Common myeloid progenitor, CD34-positive (primary cell): ENCODE measurements at regions not wholly inside any gene's neighbourhood (a gene's known extent, or its start where the extent isn't known, plus 50 kb on each side); places are given as distances from the start of the nearest gene placed in this dataset.

Experiments used
- CTCF ChIA-PET: fragments of 350-600 bp; sonication (Branson Sonifier 250); formaldehyde crosslinking; loops from one replicate; lab custom pipeline; 2021; ENCODE audit warnings: antibody characterized with exemption; lab: Charles Lee
- POLR2A ChIA-PET: fragments of 350-600 bp; sonication (Branson Sonifier 250); formaldehyde crosslinking; loops from one replicate; lab custom pipeline; 2021; ENCODE audit warnings: antibody characterized with exemption; lab: Charles Lee
- DNase-seq, 3 donors: peaks; one replicate each; pipeline versions ENCODE4 v3.0.0 to v3.0.0-alpha.2; 2013
- H3K27ac ChIP-seq, 2 experiments: 1 replicate in 1 of 2; 2 replicates in 1 of 2; pipeline ENCODE4 v1.7.0; 2013; ENCODE audit warnings: inconsistent platforms in 2 of 2, low read length in 2 of 2, mild to moderate bottlenecking in 2 of 2, low read depth in 1 of 2, moderate library complexity in 1 of 2; ENCODE audit not compliant: severe bottlenecking in 2 of 2, insufficient read depth in 1 of 2, poor library complexity in 1 of 2
- H3K27me3 ChIP-seq, 5 experiments: replicated peaks in 2 of 5; 1 replicate in 3 of 5; 2 replicates in 2 of 5; pipeline versions ENCODE4 v1.6.1 to v1.7.0; 2013; ENCODE audit warnings: low read length in 4 of 5, mild to moderate bottlenecking in 2 of 5, moderate library complexity in 2 of 5, inconsistent platforms in 1 of 5; ENCODE audit not compliant: insufficient read depth in 5 of 5, control insufficient read depth in 4 of 5
- H3K36me3 ChIP-seq, 4 experiments: 1 replicate in 2 of 4; 2 replicates in 2 of 4; pipeline versions ENCODE4 v1.6.1 to v1.7.0; 2013; ENCODE audit warnings: low read length in 3 of 4, control low read depth in 1 of 4, mild to moderate bottlenecking in 1 of 4; ENCODE audit not compliant: control insufficient read depth in 4 of 4, insufficient read depth in 4 of 4
- H3K4me1 ChIP-seq, 4 experiments: 1 replicate in 3 of 4; 2 replicates in 1 of 4; pipeline versions ENCODE4 v1.6.1 to v1.7.1; 2013; ENCODE audit warnings: low read length in 3 of 4, mild to moderate bottlenecking in 3 of 4, control low read depth in 1 of 4, inconsistent platforms in 1 of 4, moderate library complexity in 1 of 4; ENCODE audit not compliant: control insufficient read depth in 4 of 4, insufficient read depth in 4 of 4; ENCODE audit errors: control extremely low read depth in 1 of 4
- H3K4me3 ChIP-seq, 7 experiments: 1 replicate in 4 of 7; 2 replicates in 3 of 7; pipeline versions ENCODE4 v1.5.1 to v1.7.0; 2013; ENCODE audit warnings: mild to moderate bottlenecking in 7 of 7, low read length in 6 of 7, moderate library complexity in 6 of 7, inconsistent platforms in 2 of 7, low read depth in 2 of 7, control low read depth in 1 of 7; ENCODE audit not compliant: insufficient read depth in 4 of 7, control insufficient read depth in 1 of 7; ENCODE audit errors: extremely low read depth in 1 of 7
- H3K9me3 ChIP-seq, 5 experiments: 1 replicate in 4 of 5; 2 replicates in 1 of 5; pipeline versions ENCODE4 v1.6.1 to v1.7.1; 2013; ENCODE audit warnings: low read length in 4 of 5, mild to moderate bottlenecking in 2 of 5, inconsistent platforms in 1 of 5, low read depth in 1 of 5, moderate library complexity in 1 of 5; ENCODE audit not compliant: control insufficient read depth in 4 of 5, insufficient read depth in 2 of 5; ENCODE audit errors: control extremely low read depth in 1 of 5
- WGBS: methylation state at CpG from one replicate; pipeline ENCODE4 v1.1.5; 2013; ENCODE audit not compliant: insufficient coverage; 5-methylcytosine and 5-hydroxymethylcytosine counted together

GRCh38 chr2:81136296-81136695 lies 831.7 kb upstream of the LRRTM1 start:
- H3K4me3 ChIP-seq, result no peak overlapping the region
- no peaks in the 10 kb centered on the region for H3K9me3 ChIP-seq
- ChIA-PET CTCF (no interaction called here), POLR2A (no interaction called here)
- H3K27me3 ChIP-seq, result no peaks in the 10 kb centered on the region
- no peak for DNase-seq
- H3K27ac ChIP-seq, result no peak overlapping the region
- H3K36me3 ChIP-seq, result no peaks in the 10 kb centered on the region
- H3K4me1 ChIP-seq, result no peaks in the 10 kb centered on the region

GRCh38 chr2:81097361-81097760 lies 792.8 kb upstream of the LRRTM1 start:
- H3K9me3 ChIP-seq, result no peaks in the 10 kb centered on the region
- no peaks in the 10 kb centered on the region for H3K36me3 ChIP-seq
- DNase-seq, result no peak
- POLR2A ChIA-PET, result no interaction called here
- H3K4me3 ChIP-seq, result no peak overlapping the region
- CTCF ChIA-PET, result no interaction called here
- WGBS, result no CpG with 5 or more reads among the region's 1 CpG
- H3K4me1 ChIP-seq, result no peaks in the 10 kb centered on the region
- no peaks in the 10 kb centered on the region for H3K27me3 ChIP-seq
- H3K27ac ChIP-seq, result no peak overlapping the region

GRCh38 chr2:81093031-81093430 lies 788.5 kb upstream of the LRRTM1 start:
- Histone ChIP-seq H3K9me3 (no peaks in the 10 kb centered on the region), H3K36me3 (no peaks in the 10 kb centered on the region), H3K27ac (no peak overlapping the region), H3K27me3 (no peaks in the 10 kb centered on the region), H3K4me1 (no peaks in the 10 kb centered on the region), H3K4me3 (no peak overlapping the region)
- no peak for DNase-seq
- ChIA-PET POLR2A (no interaction called here), CTCF (no interaction called here)

GRCh38 chr2:81087646-81088045 lies 783.1 kb upstream of the LRRTM1 start:
- CTCF ChIA-PET, result no interaction called here
- Histone ChIP-seq H3K27me3 (no peaks in the 10 kb centered on the region), H3K9me3 (no peaks in the 10 kb centered on the region), H3K36me3 (no peaks in the 10 kb centered on the region), H3K4me1 (no peaks in the 10 kb centered on the region), H3K4me3 (no peak overlapping the region), H3K27ac (no peak overlapping the region)
- no peak for DNase-seq
- WGBS, result no CpG with 5 or more reads among the region's 3 CpGs
- POLR2A ChIA-PET, result no interaction called here

GRCh38 chr2:81084101-81084500 lies 779.5 kb upstream of the LRRTM1 start:
- Histone ChIP-seq H3K9me3 (no peaks in the 10 kb centered on the region), H3K4me1 (no peaks in the 10 kb centered on the region), H3K36me3 (no peaks in the 10 kb centered on the region), H3K27me3 (no peaks in the 10 kb centered on the region), H3K27ac (no peak overlapping the region), H3K4me3 (no peak overlapping the region)
- ChIA-PET POLR2A (no interaction called here), CTCF (no interaction called here)
- no peak for DNase-seq
- 100% methylated on average over 1 of the region's 1 CpG for WGBS

GRCh38 chr2:81078631-81079030 lies 774.1 kb upstream of the LRRTM1 start:
- H3K27ac ChIP-seq, result no peak overlapping the region
- POLR2A ChIA-PET, result no interaction called here
- CTCF ChIA-PET, result no interaction called here
- H3K9me3 ChIP-seq, result no peaks in the 10 kb centered on the region
- H3K36me3 ChIP-seq, result no peaks in the 10 kb centered on the region
- WGBS, result 75% methylated on average over 1 of the region's 2 CpGs
- no peaks in the 10 kb centered on the region for H3K4me1 ChIP-seq
- no peaks in the 10 kb centered on the region for H3K27me3 ChIP-seq
- no peak for DNase-seq
- H3K4me3 ChIP-seq, result no peak overlapping the region

GRCh38 chr2:81078102-81078501 lies 773.5 kb upstream of the LRRTM1 start:
- no peak for DNase-seq
- Histone ChIP-seq H3K36me3 (no peaks in the 10 kb centered on the region), H3K27ac (no peak overlapping the region), H3K27me3 (no peaks in the 10 kb centered on the region), H3K9me3 (no peaks in the 10 kb centered on the region), H3K4me3 (no peak overlapping the region), H3K4me1 (no peaks in the 10 kb centered on the region)
- ChIA-PET CTCF (no interaction called here), POLR2A (no interaction called here)
- WGBS, result no CpG with 5 or more reads among the region's 4 CpGs

GRCh38 chr2:81077396-81077795 lies 772.8 kb upstream of the LRRTM1 start:
- no peaks in the 10 kb centered on the region for H3K27me3 ChIP-seq
- no peaks in the 10 kb centered on the region for H3K4me1 ChIP-seq
- WGBS, result 91% methylated on average over 5 of the region's 5 CpGs
- H3K9me3 ChIP-seq, result no peaks in the 10 kb centered on the region
- no peak overlapping the region for H3K4me3 ChIP-seq
- H3K36me3 ChIP-seq, result no peaks in the 10 kb centered on the region
- CTCF ChIA-PET, result no interaction called here
- no peak for DNase-seq
- POLR2A ChIA-PET, result no interaction called here
- no peak overlapping the region for H3K27ac ChIP-seq
